ENCODE measurements at regions not wholly inside any gene's neighbourhood (a gene's known extent, or its start where the extent isn't known, plus 50 kb on each side); places are given as distances from the start of the nearest gene placed in this dataset.

DNA sequence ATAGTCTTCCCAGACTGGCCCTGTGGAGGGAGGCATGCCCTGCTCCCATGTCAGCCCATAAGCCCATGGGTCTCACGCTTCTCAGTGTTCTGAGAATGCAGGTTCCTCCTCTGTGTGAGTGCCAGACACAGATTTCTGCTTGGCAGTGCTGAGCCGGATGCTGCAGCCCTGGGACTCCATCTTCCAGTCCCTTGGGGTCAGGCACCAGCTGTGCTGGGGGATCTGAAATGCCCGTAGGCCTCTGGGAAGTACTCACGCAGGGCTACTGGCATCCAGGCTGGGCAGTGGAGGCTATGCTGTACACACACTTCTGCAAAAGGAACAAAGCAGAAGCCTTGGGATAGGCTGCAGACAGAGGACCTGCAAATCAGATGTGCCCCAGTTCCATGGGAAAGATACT is 1944.6 kb downstream of the EFNA5 start:
- no peak for DNase-seq (ENCODE audit: low read depth in 2 of 2)

DNA sequence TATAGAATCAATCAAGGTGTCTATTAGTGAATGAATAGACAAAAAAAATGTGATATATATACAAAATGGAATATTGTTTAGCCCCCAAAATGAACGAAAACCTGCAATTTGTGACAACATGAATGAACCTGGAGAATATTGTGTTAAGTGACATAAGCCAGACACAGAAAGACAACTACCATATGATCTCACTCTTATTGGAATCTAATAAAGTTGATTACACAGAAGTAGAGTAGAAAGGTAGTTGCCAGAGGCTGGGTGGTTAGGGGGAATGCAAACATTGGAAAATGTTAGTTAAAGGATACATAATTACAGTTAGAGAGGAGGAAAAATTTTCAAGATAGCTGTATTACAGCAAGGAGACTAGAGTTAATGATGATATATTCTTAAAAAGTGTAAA is 1962.3 kb downstream of the EFNA5 start:
- no peak for DNase-seq (ENCODE audit: low read depth in 2 of 2)

DNA sequence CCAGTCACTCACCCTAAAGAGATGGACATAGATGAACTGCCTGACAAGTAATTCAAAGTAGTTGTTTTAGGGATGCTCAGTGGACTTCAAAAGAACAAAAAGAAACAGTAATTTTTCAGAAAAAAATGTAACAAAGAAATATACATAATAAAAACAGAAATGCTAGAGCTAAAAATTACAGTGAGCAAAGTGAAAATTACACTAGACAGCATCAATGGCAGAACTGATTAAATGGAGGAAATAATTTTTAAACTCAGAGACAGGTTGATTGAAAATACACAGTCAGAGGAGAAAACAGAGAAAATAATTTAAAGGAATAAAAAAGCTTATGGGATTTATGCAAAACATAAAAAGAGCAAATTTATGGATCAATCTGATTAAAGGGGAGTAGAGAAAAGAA is 1968.4 kb downstream of the EFNA5 start:
- no peak for DNase-seq (ENCODE audit: low read depth in 2 of 2)

DNA sequence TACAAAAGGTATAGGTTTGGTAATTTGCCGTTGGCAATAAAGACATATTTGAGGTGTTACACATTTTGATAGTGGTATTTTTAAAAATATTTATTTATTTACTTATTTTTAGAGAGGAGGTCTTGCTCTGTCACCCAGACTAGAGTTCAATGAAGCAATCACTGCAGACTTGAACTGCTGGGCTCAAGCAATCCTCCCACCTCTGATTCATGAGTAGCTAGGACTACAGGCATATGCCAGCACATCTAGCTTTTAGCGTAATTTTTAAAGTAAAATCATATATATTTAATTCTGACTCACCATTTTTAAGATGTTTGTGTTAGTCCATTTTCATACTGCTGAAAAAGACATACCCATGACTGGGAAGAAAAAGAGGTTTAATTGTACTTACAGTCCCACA is 1974.3 kb downstream of the EFNA5 start:
- no peak for DNase-seq (ENCODE audit: low read depth in 2 of 2)

GRCh38 chr5:105695941-105696340 is 1974.8 kb downstream of the EFNA5 start:
- DNase-seq (ENCODE audit: low read depth in 2 of 2) = no peak

DNA sequence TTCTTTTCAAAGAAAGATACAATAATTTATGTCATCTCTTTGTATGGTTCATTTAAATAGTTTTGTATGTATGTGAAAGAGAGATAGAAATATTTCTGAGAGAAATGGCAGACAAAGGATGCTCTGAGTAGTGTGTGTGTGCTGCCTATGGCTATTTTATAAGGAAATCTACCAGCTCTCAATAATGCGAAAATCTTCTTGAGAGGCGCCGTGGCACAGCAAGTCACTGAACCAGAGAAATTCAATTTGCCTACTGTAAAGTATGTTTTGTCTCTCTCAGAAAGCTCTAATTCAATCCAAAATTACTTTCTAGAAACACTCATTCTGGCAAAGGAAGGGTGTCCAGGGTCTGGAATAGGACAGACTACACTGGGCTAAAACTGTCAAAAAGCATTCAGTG is 1981.1 kb downstream of the EFNA5 start:
- DNase-seq (ENCODE audit: low read depth in 2 of 2) = no peak

GRCh38 chr5:105688227-105688792 is 1982.4 kb downstream of the EFNA5 start:
- DNase-seq (ENCODE audit: low read depth in 2 of 2) = no peak

GRCh38 chr5:105687493-105687892 is 1983.2 kb downstream of the EFNA5 start:
- no peak for DNase-seq (ENCODE audit: low read depth in 2 of 2)

GRCh38 chr5:105685884-105686283 is 1984.9 kb downstream of the EFNA5 start:
- no peak for DNase-seq (ENCODE audit: low read depth in 2 of 2)

GRCh38 chr5:105684799-105685198 is 1985.9 kb downstream of the EFNA5 start:
- DNase-seq (ENCODE audit: low read depth in 2 of 2) = peak; percentile 2 to 4

DNA sequence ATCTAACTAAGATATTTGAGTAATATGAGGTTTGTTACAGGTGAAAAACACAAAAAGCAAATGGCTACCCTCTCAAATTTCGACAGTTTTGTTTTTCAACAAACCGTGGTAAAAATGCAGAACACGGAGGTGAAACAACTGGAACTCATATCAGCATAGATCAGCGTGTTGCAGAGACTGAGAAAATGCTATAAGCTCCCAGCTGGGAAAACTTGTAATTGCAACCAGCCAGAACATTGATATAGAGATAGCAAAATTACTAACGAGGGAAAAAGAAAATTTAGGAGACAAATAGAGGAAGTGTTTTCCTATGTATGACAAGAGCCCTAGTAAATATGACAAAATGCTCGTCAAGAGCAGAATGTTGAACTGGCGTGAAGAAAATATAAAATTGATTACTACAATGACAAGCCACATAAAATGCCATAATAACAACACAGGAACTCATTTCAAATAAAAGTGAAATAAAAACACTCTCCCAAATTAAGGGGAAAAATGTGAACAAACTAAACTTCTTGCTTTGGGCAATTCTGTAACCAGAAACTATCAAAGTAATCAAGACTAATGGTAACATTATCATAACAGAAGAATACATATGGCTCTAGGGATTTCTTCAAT is 1989.8 kb downstream of the EFNA5 start:
- no peak for DNase-seq (ENCODE audit: low read depth in 2 of 2)

DNA sequence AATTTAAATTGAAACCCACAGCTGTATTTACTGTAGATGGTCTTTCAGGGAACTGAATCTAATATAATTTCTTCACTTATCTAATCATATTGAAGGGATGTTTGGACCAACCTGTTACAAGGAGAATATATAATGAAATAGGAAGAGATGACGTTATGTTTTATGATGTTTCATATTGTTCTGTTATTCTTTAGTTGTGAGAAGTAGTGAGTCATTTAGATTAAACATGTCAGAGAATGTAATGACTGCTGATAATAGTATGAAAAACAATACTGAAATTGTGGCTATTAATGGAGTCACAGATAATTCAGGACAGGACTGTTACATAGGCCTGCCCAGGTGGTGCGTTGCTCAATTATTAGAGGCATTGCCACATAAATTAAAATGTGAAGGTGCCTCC is 1993.4 kb downstream of the EFNA5 start:
- DNase-seq (ENCODE audit: low read depth in 2 of 2) = no peak

GRCh38 chr5:105670596-105670995 is 2000.1 kb downstream of the EFNA5 start:
- no peak for DNase-seq (ENCODE audit: low read depth in 2 of 2)

GRCh38 chr5:105663671-105664070 is 2007.1 kb downstream of the EFNA5 start:
- no peak for DNase-seq (ENCODE audit: low read depth in 2 of 2)

DNA sequence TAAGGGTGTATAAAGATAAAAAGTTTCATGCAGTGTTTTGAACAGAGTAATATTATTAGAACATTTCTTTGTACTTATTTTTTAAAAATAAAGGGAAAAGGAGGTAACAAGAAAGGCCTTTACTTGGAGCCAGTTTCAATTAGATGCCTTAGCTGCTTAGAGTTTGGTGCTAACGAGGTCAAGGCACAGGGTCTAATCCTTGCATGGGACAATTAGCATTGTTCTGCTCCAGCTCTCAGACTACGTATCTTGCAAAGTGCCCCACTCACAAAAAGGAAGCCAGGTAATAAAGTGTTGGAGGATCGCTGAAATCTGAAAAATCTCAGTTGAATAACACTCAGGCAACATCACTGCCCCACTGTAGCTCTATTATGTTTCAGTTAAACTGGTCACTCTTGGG is 2011.3 kb downstream of the EFNA5 start:
- DNase-seq (ENCODE audit: low read depth in 2 of 2) = no peak

- no peak for DNase-seq (ENCODE audit: low read depth in 2 of 2)
Observed at GRCh38 chr5:105640328-105640727, 2030.4 kb downstream of the EFNA5 start.

DNA sequence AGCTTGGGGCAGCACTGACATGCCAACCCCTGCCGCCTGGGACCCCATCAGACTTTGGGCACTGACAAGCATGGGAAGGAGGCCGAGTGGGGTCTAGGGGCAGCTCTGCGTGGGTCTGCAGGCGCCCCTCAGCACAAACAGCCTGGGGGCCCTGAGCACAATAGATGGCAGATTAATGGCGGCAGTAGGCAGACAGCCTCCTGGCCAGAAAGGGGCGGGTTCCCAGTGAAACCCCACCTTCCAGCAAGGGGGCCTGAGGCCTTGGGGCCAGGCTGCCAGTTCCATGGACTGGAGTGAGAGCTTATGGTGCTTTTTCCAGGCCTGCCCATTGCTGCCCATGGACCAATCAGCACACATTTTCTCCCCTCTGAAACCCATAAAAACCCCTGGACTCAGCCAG is 2031.2 kb downstream of the EFNA5 start:
- no peak for DNase-seq (ENCODE audit: low read depth in 2 of 2)

DNA sequence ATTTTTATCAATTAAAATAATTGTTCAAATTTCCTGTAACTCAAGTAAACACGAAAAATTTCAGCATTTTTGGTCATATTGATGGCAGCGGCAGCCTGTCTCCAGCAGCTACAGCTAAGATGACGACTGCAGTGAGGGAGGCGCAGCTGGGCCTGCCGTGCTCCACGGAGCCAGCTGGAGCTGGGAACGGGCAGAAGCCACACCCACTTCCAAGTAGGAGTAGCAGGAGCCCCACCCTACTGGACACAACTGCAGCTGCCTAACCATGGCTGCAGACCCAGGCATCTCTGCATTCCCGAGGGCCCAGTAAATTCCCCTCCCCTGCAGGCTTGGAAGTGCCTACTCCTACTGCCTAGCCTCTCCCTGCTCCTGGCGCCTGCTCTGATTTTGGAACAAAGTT is 2031.7 kb downstream of the EFNA5 start:
- no peak for DNase-seq (ENCODE audit: low read depth in 2 of 2)

DNA sequence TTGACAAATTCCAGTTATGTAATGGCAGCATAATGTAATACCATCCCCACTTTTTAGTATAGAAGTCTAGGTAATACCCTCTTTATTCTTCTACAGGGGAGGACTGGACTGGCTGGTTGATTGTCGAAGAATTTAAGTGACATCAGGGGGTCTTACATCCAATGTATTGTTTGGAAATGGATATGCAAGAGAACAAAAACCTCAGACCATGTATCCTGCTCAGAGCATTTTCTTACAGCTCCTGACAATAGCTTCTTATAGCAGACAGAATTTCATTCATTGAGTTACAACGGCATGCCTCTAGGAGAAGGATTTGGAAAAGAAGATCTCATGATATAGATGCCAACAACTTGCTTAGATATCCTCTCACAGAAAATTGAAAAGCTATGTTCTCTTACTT is 2032.3 kb downstream of the EFNA5 start:
- DNase-seq (ENCODE audit: low read depth in 2 of 2) = no peak

- no peak for DNase-seq (ENCODE audit: low read depth in 2 of 2)
Observed at GRCh38 chr5:105632043-105632442, 2038.7 kb downstream of the EFNA5 start.

DNA sequence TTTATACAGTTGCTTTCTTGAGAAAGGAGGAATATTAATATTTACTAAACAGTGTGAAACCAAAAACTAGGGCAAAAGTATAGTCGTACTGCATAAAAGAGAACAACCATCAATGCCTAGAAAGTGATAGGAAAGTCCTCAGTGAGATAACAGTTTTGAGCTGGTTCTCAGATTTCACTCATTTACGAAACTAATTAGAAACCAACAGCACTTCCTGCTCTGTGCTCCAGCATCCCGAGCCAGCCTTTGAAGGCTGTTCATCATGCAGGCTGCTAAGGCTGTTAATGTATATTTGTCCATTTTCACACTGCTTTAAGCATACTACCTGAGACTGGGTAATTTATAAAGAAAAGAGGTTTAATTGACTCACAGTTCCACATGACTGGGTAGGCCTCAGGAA is 2039.9 kb downstream of the EFNA5 start:
- no peak for DNase-seq (ENCODE audit: low read depth in 2 of 2)

GRCh38 chr5:105619725-105620124 is 2051.0 kb downstream of the EFNA5 start:
- no peak for DNase-seq (ENCODE audit: low read depth in 2 of 2)

DNA sequence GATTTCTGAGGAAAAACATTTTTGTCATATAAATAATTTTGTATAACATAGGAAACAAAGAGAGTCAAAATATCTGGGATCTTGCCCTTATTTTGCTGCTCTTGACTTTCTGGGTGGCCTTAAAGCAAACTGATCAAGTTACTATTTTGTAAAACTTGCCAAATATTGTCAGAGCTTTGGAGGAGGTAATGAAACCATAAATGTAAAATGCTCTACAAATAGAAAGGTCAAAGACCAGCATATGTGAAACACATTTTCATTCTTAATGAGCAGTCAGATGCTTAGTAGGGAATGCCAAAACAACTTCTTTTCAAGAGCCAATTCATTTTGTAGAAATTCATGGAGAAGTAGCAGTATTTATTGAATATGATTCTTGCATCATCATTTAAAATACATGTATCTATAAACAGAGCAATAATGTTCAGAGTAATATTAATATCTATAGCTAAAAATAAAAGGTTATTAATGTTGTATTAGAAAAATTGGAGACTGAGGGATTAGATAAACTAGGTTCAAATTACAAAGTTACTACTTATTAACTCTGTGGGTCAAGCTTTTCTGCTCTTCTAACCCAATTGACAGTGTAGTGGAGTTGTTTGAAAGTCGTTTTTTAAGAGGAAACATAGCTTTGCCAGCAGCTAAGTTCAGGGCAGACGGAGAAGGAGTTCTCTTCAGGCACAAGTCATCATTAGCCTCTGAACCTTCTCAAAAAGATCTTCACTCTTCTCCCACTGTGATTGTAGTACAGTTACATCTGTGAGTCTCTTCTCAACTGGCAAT is 2053.1 kb downstream of the EFNA5 start:
- peak in 1 of 2 experiments; percentile 6 for DNase-seq (ENCODE audit: low read depth in 2 of 2)

Data from fibroblast of skin of left biceps (primary cell).